ENCODE measurements at regions not wholly inside any gene's neighbourhood (a gene's known extent, or its start where the extent isn't known, plus 50 kb on each side); places are given as distances from the start of the nearest gene placed in this dataset.

DNA sequence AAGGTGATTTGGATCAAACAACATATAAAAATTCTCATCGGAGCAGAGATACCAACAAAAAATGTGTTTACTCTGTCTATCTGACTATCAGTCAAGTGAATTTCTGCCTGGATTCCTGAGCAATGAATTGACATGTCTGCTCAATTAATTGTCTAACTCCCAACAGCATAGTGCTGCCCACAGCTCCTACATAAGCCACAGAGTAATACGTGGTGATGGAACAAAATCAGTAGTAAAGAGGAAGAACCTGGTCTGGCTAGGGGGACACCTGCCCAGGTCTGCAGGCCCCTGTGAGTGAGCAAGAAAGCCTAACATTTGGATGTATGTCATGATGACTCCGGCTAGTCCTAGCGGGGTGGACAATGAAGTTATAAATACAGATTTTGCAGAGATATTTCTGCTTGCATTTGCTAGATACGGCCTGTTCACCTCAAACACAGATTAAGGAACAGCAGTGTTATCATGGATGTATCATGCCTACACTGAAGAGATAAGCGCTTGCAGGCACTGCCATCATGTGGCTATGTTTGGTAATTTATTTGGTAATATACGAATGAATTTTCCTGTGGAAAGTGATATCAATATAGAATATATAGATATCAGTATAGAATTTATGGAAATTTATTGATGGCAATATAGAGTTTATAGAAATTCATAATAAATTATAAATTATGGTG is 69.6 kb upstream of the LRRC8B start:
- Histone ChIP-seq H3K4me3 (ENCODE audit: low read depth, low read length) (no peak overlapping the region), H3K36me3 (ENCODE audit: control insufficient read depth, insufficient read depth, low read length) (no peaks in the 10 kb centered on the region), H3K27me3 (ENCODE audit: control insufficient read depth, insufficient read depth, low read length) (no peaks in the 10 kb centered on the region)
- DNase-seq (ENCODE audit: low read depth): no peak
- TF ChIP-seq, protein P1, sequence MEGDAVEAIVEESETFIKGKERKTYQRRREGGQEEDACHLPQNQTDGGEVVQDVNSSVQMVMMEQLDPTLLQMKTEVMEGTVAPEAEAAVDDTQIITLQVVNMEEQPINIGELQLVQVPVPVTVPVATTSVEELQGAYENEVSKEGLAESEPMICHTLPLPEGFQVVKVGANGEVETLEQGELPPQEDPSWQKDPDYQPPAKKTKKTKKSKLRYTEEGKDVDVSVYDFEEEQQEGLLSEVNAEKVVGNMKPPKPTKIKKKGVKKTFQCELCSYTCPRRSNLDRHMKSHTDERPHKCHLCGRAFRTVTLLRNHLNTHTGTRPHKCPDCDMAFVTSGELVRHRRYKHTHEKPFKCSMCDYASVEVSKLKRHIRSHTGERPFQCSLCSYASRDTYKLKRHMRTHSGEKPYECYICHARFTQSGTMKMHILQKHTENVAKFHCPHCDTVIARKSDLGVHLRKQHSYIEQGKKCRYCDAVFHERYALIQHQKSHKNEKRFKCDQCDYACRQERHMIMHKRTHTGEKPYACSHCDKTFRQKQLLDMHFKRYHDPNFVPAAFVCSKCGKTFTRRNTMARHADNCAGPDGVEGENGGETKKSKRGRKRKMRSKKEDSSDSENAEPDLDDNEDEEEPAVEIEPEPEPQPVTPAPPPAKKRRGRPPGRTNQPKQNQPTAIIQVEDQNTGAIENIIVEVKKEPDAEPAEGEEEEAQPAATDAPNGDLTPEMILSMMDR (IDR thresholded peaks at IDR 0.05; ENCODE audit: insufficient read depth, low read length, poor library complexity, severe bottlenecking): peak; percentile 60

DNA sequence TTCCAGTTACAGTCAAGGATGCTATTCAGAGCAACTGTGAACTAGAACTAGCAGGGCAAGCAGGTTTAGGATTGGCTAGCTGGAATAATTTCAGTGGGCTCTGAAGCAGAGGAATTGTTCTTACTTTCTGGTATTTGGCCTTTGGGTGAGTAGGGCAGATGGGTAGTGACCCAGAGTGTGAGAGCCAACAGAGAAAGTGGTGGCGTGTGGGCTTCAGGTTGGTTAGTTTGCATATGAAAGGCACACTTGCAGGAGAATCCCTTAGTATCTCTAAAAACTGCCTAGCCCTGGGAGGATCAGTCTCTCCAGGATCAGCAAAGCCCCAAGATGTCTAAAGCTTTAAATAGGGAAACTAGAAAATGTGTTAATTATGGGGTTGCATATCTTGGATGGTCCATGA is 67.6 kb upstream of the LRRC8B start:
- Histone ChIP-seq H3K27me3 (ENCODE audit: control insufficient read depth, insufficient read depth, low read length) (no peaks in the 10 kb centered on the region), H3K4me3 (ENCODE audit: low read depth, low read length) (no peak overlapping the region), H3K36me3 (ENCODE audit: control insufficient read depth, insufficient read depth, low read length) (no peaks in the 10 kb centered on the region)
- no peak for DNase-seq (ENCODE audit: low read depth)
- TF ChIP-seq, protein P1 (IDR thresholded peaks at IDR 0.05; ENCODE audit: insufficient read depth, low read length, poor library complexity, severe bottlenecking): no peak

DNA sequence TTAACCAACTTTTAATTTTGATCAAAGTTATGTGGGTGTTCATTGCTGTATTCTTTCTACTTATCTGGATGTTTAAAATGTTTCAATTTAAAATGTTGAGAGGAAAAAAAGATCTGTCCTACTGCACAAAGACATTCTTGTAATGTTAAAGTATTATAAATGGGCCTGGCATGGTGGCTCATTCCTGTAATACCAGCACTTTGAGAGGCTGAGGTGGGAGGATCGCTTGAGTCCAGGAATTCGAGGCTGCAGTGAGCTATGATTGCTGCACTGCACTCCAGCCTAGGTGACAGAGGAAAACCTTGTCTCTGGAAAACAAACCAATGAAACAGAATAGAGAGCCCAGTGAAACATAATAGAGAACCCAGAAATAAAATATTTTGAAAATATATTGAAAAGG is 65.5 kb upstream of the LRRC8B start:
- TF ChIP-seq, protein P1 (IDR thresholded peaks at IDR 0.05; ENCODE audit: insufficient read depth, low read length, poor library complexity, severe bottlenecking): no peak
- no peak for DNase-seq (ENCODE audit: low read depth)
- Histone ChIP-seq H3K36me3 (ENCODE audit: control insufficient read depth, insufficient read depth, low read length) (no peaks in the 10 kb centered on the region), H3K4me3 (ENCODE audit: low read depth, low read length) (no peak overlapping the region), H3K27me3 (ENCODE audit: control insufficient read depth, insufficient read depth, low read length) (no peaks in the 10 kb centered on the region)

DNA sequence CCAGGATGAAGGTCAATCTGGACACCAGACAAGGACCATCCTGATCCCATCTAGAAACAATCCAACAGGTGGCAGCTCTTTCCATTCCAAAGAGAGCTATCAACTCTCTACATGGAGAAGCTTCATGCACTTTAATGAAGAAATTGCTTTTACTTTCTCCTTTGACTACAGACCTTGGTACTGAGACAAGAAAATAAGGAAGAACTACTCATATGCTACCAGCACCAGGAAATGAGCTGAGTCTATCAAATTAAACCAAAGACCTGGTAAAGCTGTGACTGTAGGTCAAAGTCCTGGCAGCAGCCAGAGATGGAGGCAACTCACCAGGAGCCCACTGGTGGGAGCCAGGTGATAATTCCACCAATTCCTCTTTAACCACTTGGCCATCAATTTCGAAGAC is 64.3 kb upstream of the LRRC8B start:
- DNase-seq (ENCODE audit: low read depth): no peak
- Histone ChIP-seq H3K27me3 (ENCODE audit: control insufficient read depth, insufficient read depth, low read length) (no peaks in the 10 kb centered on the region), H3K36me3 (ENCODE audit: control insufficient read depth, insufficient read depth, low read length) (no peaks in the 10 kb centered on the region), H3K4me3 (ENCODE audit: low read depth, low read length) (no peak overlapping the region)
- TF ChIP-seq, protein P1 (IDR thresholded peaks at IDR 0.05; ENCODE audit: insufficient read depth, low read length, poor library complexity, severe bottlenecking): no peak

DNA sequence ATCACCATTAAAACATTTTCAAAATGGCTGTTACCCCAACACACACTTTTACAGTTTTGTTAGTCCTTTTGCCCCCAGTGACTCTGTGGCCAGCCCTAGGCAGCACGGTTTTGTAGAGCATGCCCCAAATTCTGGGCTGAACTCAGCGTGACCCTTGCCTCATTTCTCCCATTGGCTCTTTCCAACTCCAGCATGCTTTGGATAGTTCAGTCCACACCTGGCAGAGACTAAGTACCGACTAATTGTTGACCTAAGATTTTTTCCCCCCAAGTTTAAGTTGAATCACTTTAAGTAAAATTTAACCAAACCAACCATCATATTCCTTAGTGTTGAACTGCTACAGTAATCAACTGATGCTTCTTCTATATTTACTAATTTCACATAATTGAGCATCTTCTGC is 62.4 kb upstream of the LRRC8B start:
- DNase-seq (ENCODE audit: low read depth): no peak
- no peaks in the 10 kb centered on the region for H3K27me3 ChIP-seq (ENCODE audit: control insufficient read depth, insufficient read depth, low read length)
- TF ChIP-seq, protein P1 (IDR thresholded peaks at IDR 0.05; ENCODE audit: insufficient read depth, low read length, poor library complexity, severe bottlenecking): no peak
- no peak overlapping the region for H3K4me3 ChIP-seq (ENCODE audit: low read depth, low read length)
- no peaks in the 10 kb centered on the region for H3K36me3 ChIP-seq (ENCODE audit: control insufficient read depth, insufficient read depth, low read length)

DNA sequence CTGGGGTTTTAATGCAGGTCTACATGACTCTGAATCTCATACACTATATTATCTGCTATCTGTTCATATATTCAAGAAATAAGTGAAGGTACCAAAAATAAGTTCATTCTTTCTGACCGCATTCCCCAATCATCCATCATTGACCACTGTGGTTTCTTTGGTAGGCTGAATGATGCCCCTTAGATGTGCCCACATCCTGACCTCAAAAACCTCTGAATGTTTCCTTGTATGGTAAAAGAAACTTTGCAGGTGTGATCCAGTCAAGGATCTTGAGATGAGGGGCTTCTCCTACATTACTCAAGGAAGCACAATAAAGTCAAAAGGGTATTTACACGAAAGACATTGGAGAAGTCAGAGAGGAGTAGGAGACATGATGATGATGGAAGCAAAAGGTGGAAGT is 60.6 kb upstream of the LRRC8B start:
- TF ChIP-seq, protein P1 (IDR thresholded peaks at IDR 0.05; ENCODE audit: insufficient read depth, low read length, poor library complexity, severe bottlenecking): no peak
- H3K27me3 ChIP-seq (ENCODE audit: control insufficient read depth, insufficient read depth, low read length): no peaks in the 10 kb centered on the region
- no peak for DNase-seq (ENCODE audit: low read depth)
- H3K36me3 ChIP-seq (ENCODE audit: control insufficient read depth, insufficient read depth, low read length): no peaks in the 10 kb centered on the region
- H3K4me3 ChIP-seq (ENCODE audit: low read depth, low read length): no peak overlapping the region
